ENCODE measurements at regions not wholly inside any gene's neighbourhood (a gene's known extent, or its start where the extent isn't known, plus 50 kb on each side); places are given as distances from the start of the nearest gene placed in this dataset.

- Histone ChIP-seq H3K4me1 (replicated peaks; ENCODE audit: insufficient read depth) (peaks cover 14% of the 10 kb centered on the region; the same call in 1 of the 2 replicates), H3K36me3 (ENCODE audit: low read depth) (no peaks in the 10 kb centered on the region), H3F3A (ENCODE audit: insufficient read depth, low read depth) (no peaks in the 10 kb centered on the region), H3K4me3 (no peak overlapping the region), H3K79me2 (ENCODE audit: low read depth) (no peaks in the 10 kb centered on the region), H3K9me3 (ENCODE audit: insufficient read depth, low read depth) (no peaks in the 10 kb centered on the region), H3K27ac (no peak overlapping the region), H4K20me1 (ENCODE audit: insufficient read depth) (no peaks in the 10 kb centered on the region), H3K9me2 (ENCODE audit: insufficient read depth) (no peaks in the 10 kb centered on the region), H2AFZ (no peak overlapping the region), H3K27me3 (ENCODE audit: insufficient read depth, low read depth) (no peaks in the 10 kb centered on the region), H3K4me2 (no peak overlapping the region)
- CTCF ChIA-PET: no interaction called here
- no peak for TF ChIP-seq CTCF (conservative IDR thresholded peaks at IDR 0.05)
- no peak for TF ChIP-seq EZH2 (IDR thresholded peaks at IDR 0.05; ENCODE audit: low read depth)
- POLR2A ChIA-PET (ENCODE audit: unreplicated experiment): no interaction called here
- intact Hi-C loops (cut with micrococcal nuclease; ENCODE audit: unreplicated experiment): no loop called here
- no TSS peak for BruUV-seq (replicated peaks)
- DNase-seq: no peak
Measured at GRCh38 chr3:18679238-18679637, 254.1 kb upstream of the SATB1 start.

GRCh38 chr3:18675197-18675596 lies 250.1 kb upstream of the SATB1 start:
- Histone ChIP-seq H3K27me3 (ENCODE audit: insufficient read depth, low read depth) (no peaks in the 10 kb centered on the region), H3K4me3 (no peak overlapping the region), H3K79me2 (ENCODE audit: low read depth) (no peaks in the 10 kb centered on the region), H3K9me3 (ENCODE audit: insufficient read depth, low read depth) (no peaks in the 10 kb centered on the region), H3K9me2 (ENCODE audit: insufficient read depth) (no peaks in the 10 kb centered on the region), H3K36me3 (ENCODE audit: low read depth) (no peaks in the 10 kb centered on the region), H2AFZ (no peak overlapping the region), H3K4me2 (no peak overlapping the region), H4K20me1 (ENCODE audit: insufficient read depth) (no peaks in the 10 kb centered on the region), H3F3A (ENCODE audit: insufficient read depth, low read depth) (no peaks in the 10 kb centered on the region), H3K4me1 (replicated peaks; ENCODE audit: insufficient read depth) (peaks cover 2% of the 10 kb centered on the region; the same call in 1 of the 2 replicates), H3K27ac (no peak overlapping the region)
- ChIA-PET CTCF (no interaction called here), POLR2A (ENCODE audit: unreplicated experiment) (no interaction called here)
- intact Hi-C loops (cut with micrococcal nuclease; ENCODE audit: unreplicated experiment): no loop called here
- BruUV-seq (replicated peaks): no TSS peak
- TF ChIP-seq EZH2 (IDR thresholded peaks at IDR 0.05; ENCODE audit: low read depth): no peak
- no peak for TF ChIP-seq CTCF (conservative IDR thresholded peaks at IDR 0.05)
- no peak for DNase-seq

GRCh38 chr3:18672561-18672960 lies 247.4 kb upstream of the SATB1 start:
- Histone ChIP-seq H3K79me2 (ENCODE audit: low read depth) (no peaks in the 10 kb centered on the region), H2AFZ (no peak overlapping the region), H3K9me2 (ENCODE audit: insufficient read depth) (no peaks in the 10 kb centered on the region), H3K36me3 (ENCODE audit: low read depth) (no peaks in the 10 kb centered on the region), H3K4me1 (replicated peaks; ENCODE audit: insufficient read depth) (no peaks in the 10 kb centered on the region), H3F3A (ENCODE audit: insufficient read depth, low read depth) (no peaks in the 10 kb centered on the region), H3K4me2 (no peak overlapping the region), H4K20me1 (ENCODE audit: insufficient read depth) (no peaks in the 10 kb centered on the region), H3K27ac (no peak overlapping the region), H3K4me3 (no peak overlapping the region), H3K9me3 (ENCODE audit: insufficient read depth, low read depth) (no peaks in the 10 kb centered on the region), H3K27me3 (ENCODE audit: insufficient read depth, low read depth) (no peaks in the 10 kb centered on the region)
- TF ChIP-seq EZH2 (IDR thresholded peaks at IDR 0.05; ENCODE audit: low read depth): no peak
- TF ChIP-seq CTCF (conservative IDR thresholded peaks at IDR 0.05): no peak
- POLR2A ChIA-PET (ENCODE audit: unreplicated experiment): no interaction called here
- intact Hi-C loops (cut with micrococcal nuclease; ENCODE audit: unreplicated experiment): no loop called here
- DNase-seq: no peak
- BruUV-seq (replicated peaks): no TSS peak
- CTCF ChIA-PET: no interaction called here
